Left cardiac atrium (tissue), 4 donors: ENCODE measurements at regions not wholly inside any gene's neighbourhood (a gene's known extent, or its start where the extent isn't known, plus 50 kb on each side); places are given as distances from the start of the nearest gene placed in this dataset.
"Not testable (repeated sequence)": the region's sequence is repeated elsewhere in the genome, so short reads cannot be mapped to it uniquely, and the experiment has no call there.

Experiments used
- ATAC-seq, 2 donors: fragments of 200-7000 bp; cut with Tn5 transposase; one replicate each; pipeline ENCODE4 v1.9.1; 2020; ENCODE audit warnings: mild to moderate bottlenecking in 2 of 2, moderate library complexity in 2 of 2
- DNase-seq: peaks from one replicate; pipeline ENCODE4 v3.0.0-alpha.2; 2020
- intact Hi-C, 2 donors: fragments of 100-400 bp; cut with DNase I; formaldehyde crosslinking; loops; one replicate each; pipeline versions ENCODE4 v1.14.1 to v1.15.1; 2022 to 2023
- donor health status: DM: no; HTN: yes; CAD: no.
- donor health status: DM: no; HTN: yes; CAD: no; lungs with severe emphysema.
- donor health status: DM: yes; HTN: yes; CAD: no.
- donor health status: Dilated cardiomyopathy.

GRCh38 chr5:2542821-2543220, 208.7 kb downstream of the IRX2 start:
- no peak for DNase-seq
- intact Hi-C loops: no loop called here
- no peak for ATAC-seq

- DNase-seq (no peak), ATAC-seq (no peak)
- intact Hi-C loops: no loop called here
Observed at GRCh38 chr5:2542026-2542425, 209.5 kb downstream of the IRX2 start.

GRCh38 chr5:2538169-2538568, 213.3 kb downstream of the IRX2 start:
- no peak for DNase-seq
- intact Hi-C loops: no loop called here

GRCh38 chr5:2537378-2538145, 213.9 kb downstream of the IRX2 start:
- DNase-seq (no peak), ATAC-seq (no peak)
- intact Hi-C loops: no loop called here

More at GRCh38 chr5:2538169-2538568, 213.3 kb downstream of the IRX2 start:
- ATAC-seq: no peak

DNA sequence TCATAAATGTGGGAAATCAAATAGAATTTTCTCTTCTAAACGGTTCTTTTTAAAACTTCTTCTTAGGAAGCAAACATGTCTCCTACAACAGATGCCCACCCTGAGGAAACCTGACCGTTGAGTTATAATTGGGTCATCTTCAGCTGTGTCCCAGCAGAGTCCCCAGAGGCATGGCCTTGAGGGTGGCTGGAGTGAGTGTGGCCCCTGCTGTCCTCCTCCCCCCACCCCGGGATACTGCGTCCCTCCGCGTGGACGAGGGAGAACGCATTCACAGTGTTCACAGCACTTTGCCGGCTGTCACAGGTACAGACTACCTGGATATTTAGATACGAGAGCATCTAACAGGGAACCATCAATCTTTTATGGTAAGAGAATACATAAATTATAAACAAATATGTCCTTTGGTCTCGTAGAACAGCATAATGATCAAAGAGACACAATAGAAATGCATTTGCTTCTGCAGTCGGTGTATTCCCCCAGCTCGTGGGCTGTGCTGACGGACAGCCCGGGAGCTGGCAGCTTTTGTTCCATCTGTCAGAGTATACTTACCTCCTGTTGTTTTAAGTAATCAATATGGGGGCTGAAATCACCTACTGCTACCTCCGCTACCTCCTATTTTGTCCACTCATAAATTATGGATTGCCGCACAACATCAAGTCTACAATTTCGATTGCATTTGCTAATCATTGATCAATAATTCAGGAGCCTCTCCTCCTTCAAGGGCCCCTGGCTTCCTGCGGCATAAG, 214.7 kb downstream of the IRX2 start:
- intact Hi-C loops: no loop called here
- no peak for DNase-seq
- ATAC-seq: no peak

DNA sequence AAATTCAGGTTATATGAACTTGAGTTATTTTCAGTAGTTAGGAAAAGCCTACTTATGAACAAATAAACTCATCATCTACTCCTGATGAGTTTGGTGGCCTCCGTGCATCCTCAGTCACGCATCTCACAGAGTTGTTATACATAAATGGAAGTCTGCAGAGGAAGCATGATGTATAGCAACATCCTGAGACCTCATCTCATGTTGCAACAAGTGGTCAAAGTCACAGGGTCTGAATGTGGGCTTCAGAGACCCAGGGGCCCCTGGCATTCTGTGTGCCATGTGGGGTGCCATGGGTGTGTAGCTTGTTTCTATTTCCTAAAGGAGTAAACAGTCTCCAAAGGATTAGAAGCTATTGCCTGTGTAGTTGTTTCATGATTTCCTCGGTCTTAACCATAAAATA, 216.5 kb downstream of the IRX2 start:
- intact Hi-C loops: no loop called here
- ATAC-seq (no peak), DNase-seq (no peak)

GRCh38 chr5:2534251-2534650, 217.2 kb downstream of the IRX2 start:
- DNase-seq: no peak
- no peak for ATAC-seq
- intact Hi-C loops: no loop called here

DNA sequence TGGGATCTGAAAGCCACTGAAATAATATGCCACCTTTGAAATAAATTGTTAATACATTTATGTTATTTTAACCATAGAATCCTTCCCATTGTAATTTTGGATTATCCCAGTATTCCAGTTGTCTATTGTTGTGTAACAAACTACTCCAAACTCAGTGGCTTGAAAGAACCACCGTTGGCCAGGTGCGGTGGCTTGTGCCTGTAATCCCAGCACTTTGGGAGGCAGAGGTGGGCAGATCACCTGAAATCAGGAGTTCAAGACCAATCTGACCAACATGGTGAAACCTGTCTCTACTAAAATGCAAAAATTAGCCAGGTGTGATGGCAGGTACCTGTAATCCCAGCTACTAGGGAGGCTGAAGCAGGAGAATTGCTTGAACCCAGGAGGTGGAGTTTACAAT, 217.6 kb downstream of the IRX2 start:
- not testable (repeated sequence) for DNase-seq

DNA sequence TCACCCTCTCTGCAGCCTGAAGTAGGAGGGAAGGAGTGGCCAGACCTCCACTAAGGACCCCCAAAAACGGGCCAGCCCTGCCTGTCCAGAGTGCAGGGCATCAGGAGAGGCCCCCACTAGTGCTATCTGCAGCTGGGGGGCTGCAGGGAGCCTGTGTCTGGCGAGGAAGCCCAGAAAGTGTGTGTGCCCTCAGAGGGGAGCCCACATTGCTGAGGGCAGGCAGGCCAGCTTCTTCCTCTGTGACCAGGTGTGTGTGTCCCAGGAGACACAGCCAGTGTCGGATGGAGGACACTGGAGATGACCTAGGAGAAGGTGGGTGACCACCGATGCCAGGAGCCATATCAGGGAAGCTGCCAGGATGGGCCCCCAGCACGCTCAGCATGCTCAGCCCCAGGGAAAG, 218.7 kb downstream of the IRX2 start:
- intact Hi-C loops: no loop called here
- ATAC-seq (no peak), DNase-seq (no peak)

More for the DNA sequence above, 217.6 kb downstream of the IRX2 start:
- intact Hi-C loops, ATAC-seq: not testable (repeated sequence)

GRCh38 chr5:2531318-2531717, 220.2 kb downstream of the IRX2 start:
- ATAC-seq (no peak), DNase-seq (no peak)
- intact Hi-C loops: no loop called here

DNA sequence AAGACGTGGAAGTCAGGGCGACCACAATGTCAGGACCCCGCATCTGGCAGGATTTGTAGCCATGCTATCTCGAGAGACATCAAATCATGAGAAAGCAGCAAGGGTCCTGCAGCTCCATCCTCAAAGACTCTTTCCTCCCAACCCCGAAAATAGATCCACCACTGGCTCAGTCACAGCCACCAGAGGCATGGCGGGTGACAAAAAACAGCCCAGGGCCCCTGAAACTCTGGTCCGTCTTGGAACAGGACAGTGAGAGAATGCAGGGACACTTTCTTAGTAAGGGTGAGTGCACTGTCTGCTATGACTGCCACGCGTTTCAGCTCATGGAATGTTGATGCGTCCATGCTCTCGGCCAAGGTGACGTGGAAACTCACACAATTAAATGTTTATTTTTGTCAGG, 220.9 kb downstream of the IRX2 start:
- ATAC-seq (no peak), DNase-seq (no peak)
- intact Hi-C loops: no loop called here

- ATAC-seq (no peak), DNase-seq (no peak)
- intact Hi-C loops: no loop called here
Observed at GRCh38 chr5:2529371-2530092, 221.9 kb downstream of the IRX2 start.

DNA sequence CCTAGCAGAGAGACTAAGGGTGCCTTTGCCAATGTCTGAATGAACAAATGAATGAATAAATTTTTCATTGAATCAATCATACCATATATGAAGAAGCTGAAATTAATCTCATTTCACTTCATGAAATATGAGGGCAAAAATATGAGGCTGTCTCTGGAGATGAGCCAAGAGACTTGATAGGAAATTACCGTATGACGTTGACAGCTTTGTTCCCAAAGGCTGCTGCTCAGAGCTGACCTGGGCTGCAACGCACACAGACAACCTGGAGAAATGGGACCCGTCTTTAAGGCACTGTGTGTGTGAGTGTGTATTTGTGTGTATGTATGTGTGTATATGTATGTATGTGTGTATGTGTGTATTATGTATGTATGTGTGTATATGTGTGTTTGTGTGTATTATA, 226.1 kb downstream of the IRX2 start:
- ATAC-seq: no peak
- intact Hi-C loops: no loop called here
- DNase-seq: no peak

GRCh38 chr5:2524620-2525019, 226.9 kb downstream of the IRX2 start:
- intact Hi-C loops: no loop called here
- DNase-seq: no peak
- no peak for ATAC-seq

GRCh38 chr5:2523180-2523579, 228.3 kb downstream of the IRX2 start:
- intact Hi-C loops: no loop called here
- no peak for DNase-seq
- ATAC-seq: no peak

DNA sequence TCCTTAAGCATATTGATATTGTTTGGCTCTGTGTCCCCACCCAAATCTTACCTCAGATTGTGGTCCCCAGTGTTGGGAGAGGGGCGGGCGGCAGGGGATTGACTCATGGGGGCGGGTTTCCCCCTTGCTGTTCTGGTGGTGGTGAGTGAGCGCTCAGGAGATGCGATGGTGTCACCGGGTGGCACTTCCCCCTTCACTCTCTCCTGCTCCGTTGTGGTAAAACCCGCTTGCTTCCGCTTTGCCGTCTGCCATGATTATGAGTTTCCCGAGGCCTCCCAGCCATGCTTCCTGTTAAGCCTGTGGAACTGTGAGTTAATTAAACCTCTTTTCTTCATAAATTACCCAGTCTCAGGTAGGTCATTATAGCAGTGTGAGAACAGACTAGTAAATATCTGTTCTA, 229.1 kb downstream of the IRX2 start:
- no peak for DNase-seq
- ATAC-seq: no peak
- intact Hi-C loops: no loop called here

GRCh38 chr5:2519153-2519552, 232.3 kb downstream of the IRX2 start:
- ATAC-seq: no peak
- intact Hi-C loops: no loop called here
- DNase-seq: no peak

DNA sequence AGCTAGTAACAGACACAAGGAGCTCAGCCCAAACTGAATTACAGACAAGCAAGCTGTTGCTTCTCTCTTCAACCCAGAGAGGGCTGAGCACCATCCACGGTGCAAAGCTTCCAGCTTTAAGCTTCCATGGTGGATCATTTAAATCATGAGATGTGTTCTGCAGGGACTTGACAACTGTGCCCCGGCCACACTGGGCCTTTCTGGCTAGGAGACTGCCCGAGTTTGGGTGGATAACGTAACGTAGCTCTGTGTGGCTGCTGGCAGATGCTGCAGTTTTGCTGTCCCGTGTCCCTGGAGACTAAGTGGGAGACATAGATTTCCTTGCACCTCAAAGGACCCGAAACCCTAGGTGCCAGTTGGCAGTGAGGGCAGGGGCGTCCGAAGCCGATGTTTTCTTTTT, 234.0 kb downstream of the IRX2 start:
- ATAC-seq (no peak), DNase-seq (no peak)
- intact Hi-C loops: no loop called here

- intact Hi-C loops: no loop called here
- DNase-seq (no peak), ATAC-seq (no peak)
Observed at GRCh38 chr5:2515180-2515764, 236.2 kb downstream of the IRX2 start.

DNA sequence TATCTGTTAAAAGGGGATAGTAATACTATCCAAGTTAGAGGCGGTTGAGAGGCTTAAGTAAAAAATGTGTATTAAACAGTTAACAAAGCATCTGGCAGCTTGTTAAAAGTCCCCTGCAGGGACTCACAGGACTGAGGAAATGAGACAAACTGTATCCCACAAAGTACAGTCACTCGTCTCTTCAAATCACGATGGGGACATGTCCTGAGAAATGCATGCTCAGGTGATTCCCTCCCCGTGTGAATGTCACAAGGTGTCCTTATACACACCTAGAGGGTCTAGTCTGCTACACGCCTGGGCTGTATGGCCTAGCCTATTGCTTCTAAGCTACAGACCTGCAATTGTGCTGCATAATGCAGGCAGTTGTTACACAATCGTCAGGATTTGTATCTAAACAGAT, 237.0 kb downstream of the IRX2 start:
- intact Hi-C loops: no loop called here
- DNase-seq (no peak), ATAC-seq (no peak)
